ENCODE measurements at regions not wholly inside any gene's neighbourhood (a gene's known extent, or its start where the extent isn't known, plus 50 kb on each side); places are given as distances from the start of the nearest gene placed in this dataset.

DNA sequence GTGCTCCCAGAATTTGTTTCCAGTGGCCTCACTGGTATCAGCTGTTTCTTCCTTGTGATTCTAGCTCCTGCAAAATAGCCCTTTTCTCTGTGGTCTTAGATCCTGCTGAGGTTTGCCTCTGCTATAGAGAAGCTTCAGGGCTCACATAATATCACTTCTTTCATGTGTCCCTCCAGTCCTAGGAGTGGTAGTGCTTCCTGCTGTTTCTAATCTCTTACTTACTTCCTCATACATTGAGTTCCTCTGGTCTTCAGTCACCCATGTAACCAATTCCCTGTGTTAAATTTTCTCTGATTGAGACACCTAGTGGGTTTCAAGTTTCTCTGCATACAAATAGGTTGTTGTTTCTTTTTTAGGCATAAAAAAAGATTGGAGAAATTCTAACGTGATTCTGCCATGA lies 1567.9 kb downstream of the ARAP2 start:
- TF ChIP-seq, protein P1, sequence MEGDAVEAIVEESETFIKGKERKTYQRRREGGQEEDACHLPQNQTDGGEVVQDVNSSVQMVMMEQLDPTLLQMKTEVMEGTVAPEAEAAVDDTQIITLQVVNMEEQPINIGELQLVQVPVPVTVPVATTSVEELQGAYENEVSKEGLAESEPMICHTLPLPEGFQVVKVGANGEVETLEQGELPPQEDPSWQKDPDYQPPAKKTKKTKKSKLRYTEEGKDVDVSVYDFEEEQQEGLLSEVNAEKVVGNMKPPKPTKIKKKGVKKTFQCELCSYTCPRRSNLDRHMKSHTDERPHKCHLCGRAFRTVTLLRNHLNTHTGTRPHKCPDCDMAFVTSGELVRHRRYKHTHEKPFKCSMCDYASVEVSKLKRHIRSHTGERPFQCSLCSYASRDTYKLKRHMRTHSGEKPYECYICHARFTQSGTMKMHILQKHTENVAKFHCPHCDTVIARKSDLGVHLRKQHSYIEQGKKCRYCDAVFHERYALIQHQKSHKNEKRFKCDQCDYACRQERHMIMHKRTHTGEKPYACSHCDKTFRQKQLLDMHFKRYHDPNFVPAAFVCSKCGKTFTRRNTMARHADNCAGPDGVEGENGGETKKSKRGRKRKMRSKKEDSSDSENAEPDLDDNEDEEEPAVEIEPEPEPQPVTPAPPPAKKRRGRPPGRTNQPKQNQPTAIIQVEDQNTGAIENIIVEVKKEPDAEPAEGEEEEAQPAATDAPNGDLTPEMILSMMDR (IDR thresholded peaks at IDR 0.05 in 4 of 5, conservative IDR thresholded peaks at IDR 0.05 in 1 of 5), result no peak
- TF ChIP-seq POLR2A (IDR thresholded peaks at IDR 0.05), result no peak
